Ishikawa (cell line): ENCODE measurements at regions not wholly inside any gene's neighbourhood (a gene's known extent, or its start where the extent isn't known, plus 50 kb on each side); places are given as distances from the start of the nearest gene placed in this dataset.

ENCODE experiments used
- EP300 ChIP-seq: IDR thresholded peaks from 2 replicates; pipeline ENCODE4 v1.6.1; 2012; ENCODE audit warnings: borderline replicate concordance
- MAX ChIP-seq: IDR thresholded peaks from 2 replicates; pipeline ENCODE4 v1.6.1; 2012
- REST ChIP-seq: IDR thresholded peaks from 2 replicates; pipeline ENCODE4 v1.6.1; 2012; ENCODE audit warnings: low read depth, mild to moderate bottlenecking
- TCF12 ChIP-seq: IDR thresholded peaks from 2 replicates; pipeline ENCODE4 v1.6.1; 2012; ENCODE audit warnings: low read depth
- YY1 ChIP-seq: IDR thresholded peaks from 2 replicates; pipeline ENCODE4 v1.6.1; 2012; ENCODE audit warnings: low read depth
- ZBTB7A ChIP-seq: IDR thresholded peaks from 2 replicates; pipeline ENCODE4 v1.6.1; 2012; ENCODE audit warnings: low read depth

GRCh38 chr1:194447636-194448035, 1261.2 kb upstream of the B3GALT2 start:
- TF ChIP-seq MAX (no peak), REST (no peak), EP300 (no peak), ZBTB7A (no peak), YY1 (no peak), TCF12 (no peak)
